Heart left ventricle (tissue), 13 donors: ENCODE measurements at regions not wholly inside any gene's neighbourhood (a gene's known extent, or its start where the extent isn't known, plus 50 kb on each side); places are given as distances from the start of the nearest gene placed in this dataset.

Experiments
- POLR2A ChIP-seq, 2 donors: fragments of 450-650 bp; IDR thresholded peaks; one replicate each; pipeline ENCODE4 v1.6.1; 2017; ENCODE audit warnings: antibody characterized with exemption in 2 of 2, mild to moderate bottlenecking in 2 of 2, moderate library complexity in 2 of 2
- TF ChIP-seq, protein P1 (sequence below), 12 donors: fragments of 200-600 bp; sonication (generic) in 4 of 12; IDR thresholded peaks; one replicate each; pipeline versions ENCODE4 v1.5.0 to v1.8.0; 2018 to 2022; ENCODE audit warnings: antibody characterized with exemption in 12 of 12, mild to moderate bottlenecking in 5 of 12
- donor health status: ischemic (EF 13 %, LVEDD 7.1; RV severe dilation, severe dysfunction).
- donor health status: DM: no; HTN: yes; CAD: no.
- donor health status: DM: no; HTN: no; CAD: no.
- donor health status: ischemic (EF 25% LVEDD 6.9; RV normal size, moderate dysfunction).
- donor health status: ischemic (EF 25% LVEDD 5.7; RV mildly dilated, moderate dysfunction).
- donor health status: ischemic (EF 35%, LVEDD 5.7; RV mildly dilated, moderate dysfunction).
- donor health status: nonischemic (EF 11% LVEDD 7.7; RV severe dilation, severe dysfunction).
- donor health status: DM: yes; HTN: yes; CAD: no.
- donor health status: PGD.
- donor health status: ischemic (EF 29% LVEDD 5.4; RV normal size, mild dysfunction).
- donor health status: nonischemic (EF 23%, LVEDD 6.1; RV moderate dilation, normal function).

DNA sequence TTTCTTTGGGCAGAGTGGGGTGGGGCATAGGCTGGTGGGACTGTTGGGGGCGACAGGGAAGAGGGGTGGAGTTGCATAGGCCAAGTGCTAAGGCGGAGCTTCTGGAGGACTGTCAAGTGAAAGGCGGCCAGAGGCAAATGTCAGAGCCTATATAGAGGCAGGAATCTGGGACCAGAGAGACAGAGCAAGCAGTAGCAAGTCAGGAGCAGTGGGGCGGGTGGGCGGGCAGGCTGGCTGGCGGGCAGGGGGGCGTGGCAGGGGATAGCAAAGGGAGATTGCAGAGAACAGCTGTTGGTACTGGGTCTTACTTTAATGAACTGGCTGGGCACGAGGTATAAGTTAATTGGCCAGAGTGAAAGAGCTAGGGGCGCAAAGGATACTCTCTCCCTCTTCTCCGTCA lies 89.8 kb downstream of the RTL9 start:
- TF ChIP-seq, protein P1, sequence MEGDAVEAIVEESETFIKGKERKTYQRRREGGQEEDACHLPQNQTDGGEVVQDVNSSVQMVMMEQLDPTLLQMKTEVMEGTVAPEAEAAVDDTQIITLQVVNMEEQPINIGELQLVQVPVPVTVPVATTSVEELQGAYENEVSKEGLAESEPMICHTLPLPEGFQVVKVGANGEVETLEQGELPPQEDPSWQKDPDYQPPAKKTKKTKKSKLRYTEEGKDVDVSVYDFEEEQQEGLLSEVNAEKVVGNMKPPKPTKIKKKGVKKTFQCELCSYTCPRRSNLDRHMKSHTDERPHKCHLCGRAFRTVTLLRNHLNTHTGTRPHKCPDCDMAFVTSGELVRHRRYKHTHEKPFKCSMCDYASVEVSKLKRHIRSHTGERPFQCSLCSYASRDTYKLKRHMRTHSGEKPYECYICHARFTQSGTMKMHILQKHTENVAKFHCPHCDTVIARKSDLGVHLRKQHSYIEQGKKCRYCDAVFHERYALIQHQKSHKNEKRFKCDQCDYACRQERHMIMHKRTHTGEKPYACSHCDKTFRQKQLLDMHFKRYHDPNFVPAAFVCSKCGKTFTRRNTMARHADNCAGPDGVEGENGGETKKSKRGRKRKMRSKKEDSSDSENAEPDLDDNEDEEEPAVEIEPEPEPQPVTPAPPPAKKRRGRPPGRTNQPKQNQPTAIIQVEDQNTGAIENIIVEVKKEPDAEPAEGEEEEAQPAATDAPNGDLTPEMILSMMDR (IDR thresholded peaks at IDR 0.05): no peak
- no peak for TF ChIP-seq POLR2A (IDR thresholded peaks at IDR 0.05)
